ENCODE measurements at regions not wholly inside any gene's neighbourhood (a gene's known extent, or its start where the extent isn't known, plus 50 kb on each side); places are given as distances from the start of the nearest gene placed in this dataset.

DNA sequence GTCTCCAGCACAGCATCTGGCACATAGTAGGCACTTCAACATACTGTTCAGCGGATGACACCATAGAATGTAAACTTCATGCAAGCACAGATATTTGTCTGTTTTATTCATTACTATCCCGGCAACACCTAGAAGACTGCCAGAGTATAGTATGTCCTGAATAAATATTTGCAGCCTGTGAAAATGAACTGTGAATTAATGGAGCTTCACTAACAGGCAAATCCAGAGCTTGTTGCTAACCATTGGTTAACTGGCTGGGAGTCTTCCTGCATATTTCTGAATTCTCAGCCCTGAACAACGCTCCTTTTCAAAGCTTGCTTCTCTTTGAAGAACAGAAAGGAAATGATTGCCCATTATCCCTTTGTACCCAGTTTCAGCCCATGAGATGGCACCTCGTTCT lies 243.3 kb upstream of the CRY1 start:
- Histone ChIP-seq H3K27ac (no peak overlapping the region), H3K9me3 (ENCODE audit: severe bottlenecking) (no peaks in the 10 kb centered on the region), H3K36me3 (no peaks in the 10 kb centered on the region), H3K27me3 (ENCODE audit: insufficient read depth, low read depth, severe bottlenecking) (no peaks in the 10 kb centered on the region), H3K4me3 (ENCODE audit: low read depth, low read length) (no peak overlapping the region)
- TF ChIP-seq, protein P1, sequence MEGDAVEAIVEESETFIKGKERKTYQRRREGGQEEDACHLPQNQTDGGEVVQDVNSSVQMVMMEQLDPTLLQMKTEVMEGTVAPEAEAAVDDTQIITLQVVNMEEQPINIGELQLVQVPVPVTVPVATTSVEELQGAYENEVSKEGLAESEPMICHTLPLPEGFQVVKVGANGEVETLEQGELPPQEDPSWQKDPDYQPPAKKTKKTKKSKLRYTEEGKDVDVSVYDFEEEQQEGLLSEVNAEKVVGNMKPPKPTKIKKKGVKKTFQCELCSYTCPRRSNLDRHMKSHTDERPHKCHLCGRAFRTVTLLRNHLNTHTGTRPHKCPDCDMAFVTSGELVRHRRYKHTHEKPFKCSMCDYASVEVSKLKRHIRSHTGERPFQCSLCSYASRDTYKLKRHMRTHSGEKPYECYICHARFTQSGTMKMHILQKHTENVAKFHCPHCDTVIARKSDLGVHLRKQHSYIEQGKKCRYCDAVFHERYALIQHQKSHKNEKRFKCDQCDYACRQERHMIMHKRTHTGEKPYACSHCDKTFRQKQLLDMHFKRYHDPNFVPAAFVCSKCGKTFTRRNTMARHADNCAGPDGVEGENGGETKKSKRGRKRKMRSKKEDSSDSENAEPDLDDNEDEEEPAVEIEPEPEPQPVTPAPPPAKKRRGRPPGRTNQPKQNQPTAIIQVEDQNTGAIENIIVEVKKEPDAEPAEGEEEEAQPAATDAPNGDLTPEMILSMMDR (IDR thresholded peaks at IDR 0.05; ENCODE audit: low read depth, low read length): no peak
- no peak for DNase-seq

DNA sequence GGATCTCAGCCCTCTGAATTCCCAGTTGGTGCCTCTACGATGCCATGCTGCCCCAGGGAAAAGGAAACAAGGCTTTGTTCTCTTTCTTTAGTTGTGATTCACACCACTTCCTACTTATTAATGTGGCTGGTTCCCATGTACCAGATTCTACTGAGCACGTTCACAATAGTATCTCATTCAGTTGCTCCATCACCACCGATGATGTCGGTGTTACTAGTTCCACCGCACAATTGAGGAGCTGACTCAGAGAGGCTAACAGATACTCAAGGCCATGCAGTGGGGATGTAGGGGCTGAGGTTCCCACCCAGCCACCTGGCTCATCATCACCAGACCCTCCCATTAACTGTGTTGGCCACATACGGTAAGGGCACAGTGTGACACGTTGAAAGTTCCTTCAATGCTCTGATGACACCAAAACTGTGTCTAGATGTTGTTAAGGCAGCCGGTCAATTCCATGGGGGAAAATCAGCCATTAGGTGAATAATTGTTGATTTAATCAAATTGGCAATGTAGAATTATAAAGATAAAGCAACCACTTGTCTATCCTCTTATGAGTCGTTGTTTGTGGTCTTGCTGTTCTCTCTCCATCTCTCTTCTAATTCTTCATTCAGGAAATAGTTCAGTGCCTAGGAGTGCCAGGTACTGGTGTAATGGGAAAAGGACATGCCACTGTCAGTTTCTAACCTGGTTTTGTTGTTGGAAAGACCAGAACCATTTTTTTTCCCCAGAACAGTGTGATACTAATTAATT lies 244.2 kb upstream of the CRY1 start:
- no peak for DNase-seq
- no peak overlapping the region for H3K27ac ChIP-seq
- H3K9me3 ChIP-seq (ENCODE audit: severe bottlenecking): no peaks in the 10 kb centered on the region
- H3K36me3 ChIP-seq: no peaks in the 10 kb centered on the region
- no peak overlapping the region for H3K4me3 ChIP-seq (ENCODE audit: low read depth, low read length)
- no peaks in the 10 kb centered on the region for H3K27me3 ChIP-seq (ENCODE audit: insufficient read depth, low read depth, severe bottlenecking)
- TF ChIP-seq, protein P1 (IDR thresholded peaks at IDR 0.05; ENCODE audit: low read depth, low read length): no peak

DNA sequence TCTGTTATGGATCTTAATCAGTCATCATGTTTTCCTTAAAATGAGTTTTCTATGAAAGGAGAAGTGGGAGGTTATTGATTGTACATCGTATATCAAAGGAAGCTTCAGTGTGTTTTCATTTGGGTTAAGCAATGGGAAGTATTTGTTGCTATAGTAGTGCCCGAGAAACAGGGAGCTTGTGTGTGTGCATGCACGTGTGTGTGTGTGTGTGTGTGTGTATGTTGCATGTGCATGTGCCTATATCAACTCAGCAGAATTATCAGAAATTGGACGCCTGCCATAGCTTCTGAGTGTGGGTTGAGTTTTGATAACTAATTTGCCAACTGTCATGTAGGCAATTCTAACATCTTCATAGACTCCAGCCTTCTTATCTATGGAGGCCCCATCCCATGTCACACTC lies 246.1 kb upstream of the CRY1 start:
- no peaks in the 10 kb centered on the region for H3K36me3 ChIP-seq
- H3K4me3 ChIP-seq (ENCODE audit: low read depth, low read length): no peak overlapping the region
- H3K9me3 ChIP-seq (ENCODE audit: severe bottlenecking): no peaks in the 10 kb centered on the region
- no peaks in the 10 kb centered on the region for H3K27me3 ChIP-seq (ENCODE audit: insufficient read depth, low read depth, severe bottlenecking)
- TF ChIP-seq, protein P1 (IDR thresholded peaks at IDR 0.05; ENCODE audit: low read depth, low read length): no peak
- no peak for DNase-seq
- no peak overlapping the region for H3K27ac ChIP-seq

DNA sequence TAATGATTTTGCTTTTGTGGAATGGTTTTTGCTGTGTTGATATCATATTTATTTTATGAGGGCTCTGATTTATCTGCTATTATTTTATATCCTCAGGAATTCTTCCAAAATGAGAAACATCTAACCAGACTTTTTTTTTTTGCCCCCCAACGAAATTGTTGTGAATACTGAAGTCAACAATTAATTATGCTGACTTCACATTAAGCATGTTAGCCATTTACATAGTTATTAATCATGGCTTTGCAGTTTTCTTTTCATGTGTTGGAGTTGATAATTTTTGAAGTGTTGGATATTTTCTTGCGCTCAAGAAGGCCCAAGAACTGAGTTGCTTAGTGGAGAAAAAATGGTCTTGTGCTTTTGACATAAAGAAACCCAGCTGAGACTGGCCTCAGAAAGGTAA lies 246.6 kb upstream of the CRY1 start:
- Histone ChIP-seq H3K27me3 (ENCODE audit: insufficient read depth, low read depth, severe bottlenecking) (no peaks in the 10 kb centered on the region), H3K9me3 (ENCODE audit: severe bottlenecking) (no peaks in the 10 kb centered on the region), H3K4me3 (ENCODE audit: low read depth, low read length) (no peak overlapping the region), H3K36me3 (no peaks in the 10 kb centered on the region), H3K27ac (no peak overlapping the region)
- TF ChIP-seq, protein P1 (IDR thresholded peaks at IDR 0.05; ENCODE audit: low read depth, low read length): no peak
- DNase-seq: no peak

DNA sequence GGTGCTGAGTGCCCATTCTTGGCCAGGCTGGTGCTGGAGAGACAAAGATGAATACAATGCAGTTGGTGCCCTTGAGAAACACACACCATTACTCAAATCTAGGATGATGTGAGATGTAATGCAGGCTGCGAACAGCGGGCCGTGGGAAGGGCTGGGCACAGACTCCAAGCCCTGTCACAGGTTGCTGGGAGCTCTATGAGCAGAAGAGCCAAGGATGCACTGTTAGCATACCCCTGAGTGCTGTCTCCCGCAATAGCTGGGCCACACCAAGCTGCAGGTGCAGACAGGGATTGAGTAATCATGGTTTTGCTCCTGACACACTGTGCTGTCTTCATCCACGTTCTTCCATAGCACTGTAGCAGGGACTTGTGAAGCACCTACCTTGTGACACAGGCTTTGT lies 247.5 kb upstream of the CRY1 start:
- H3K9me3 ChIP-seq (ENCODE audit: severe bottlenecking): no peaks in the 10 kb centered on the region
- no peaks in the 10 kb centered on the region for H3K27me3 ChIP-seq (ENCODE audit: insufficient read depth, low read depth, severe bottlenecking)
- H3K4me3 ChIP-seq (ENCODE audit: low read depth, low read length): no peak overlapping the region
- no peak overlapping the region for H3K27ac ChIP-seq
- TF ChIP-seq, protein P1 (IDR thresholded peaks at IDR 0.05; ENCODE audit: low read depth, low read length): no peak
- DNase-seq: no peak
- no peaks in the 10 kb centered on the region for H3K36me3 ChIP-seq

Data from WERI-Rb-1 (cell line).